Astrocyte of the cerebellum (primary cell): ENCODE measurements at regions not wholly inside any gene's neighbourhood (a gene's known extent, or its start where the extent isn't known, plus 50 kb on each side); places are given as distances from the start of the nearest gene placed in this dataset.

Experiments used
- DNase-seq: peaks from one replicate; pipeline ENCODE4 v3.0.0-alpha.2; 2011; ENCODE audit warnings: low read depth
- H3K4me3 ChIP-seq: 2 replicates; pipeline ENCODE4 v1.5.1; 2011; ENCODE audit warnings: mild to moderate bottlenecking, low read depth, low read length, moderate library complexity
- in situ Hi-C: cut with HindIII; loops from 2 replicates; pipeline ENCODE4 v1.10.0; 2017; ENCODE audit warnings: low sequenced_read_pairs
- TF ChIP-seq, protein P1 (sequence below): IDR thresholded peaks from 2 replicates; pipeline ENCODE4 v1.5.1; 2012; ENCODE audit warnings: low read length, low read depth, moderate library complexity, mild to moderate bottlenecking; ENCODE audit errors: missing control alignments

DNA sequence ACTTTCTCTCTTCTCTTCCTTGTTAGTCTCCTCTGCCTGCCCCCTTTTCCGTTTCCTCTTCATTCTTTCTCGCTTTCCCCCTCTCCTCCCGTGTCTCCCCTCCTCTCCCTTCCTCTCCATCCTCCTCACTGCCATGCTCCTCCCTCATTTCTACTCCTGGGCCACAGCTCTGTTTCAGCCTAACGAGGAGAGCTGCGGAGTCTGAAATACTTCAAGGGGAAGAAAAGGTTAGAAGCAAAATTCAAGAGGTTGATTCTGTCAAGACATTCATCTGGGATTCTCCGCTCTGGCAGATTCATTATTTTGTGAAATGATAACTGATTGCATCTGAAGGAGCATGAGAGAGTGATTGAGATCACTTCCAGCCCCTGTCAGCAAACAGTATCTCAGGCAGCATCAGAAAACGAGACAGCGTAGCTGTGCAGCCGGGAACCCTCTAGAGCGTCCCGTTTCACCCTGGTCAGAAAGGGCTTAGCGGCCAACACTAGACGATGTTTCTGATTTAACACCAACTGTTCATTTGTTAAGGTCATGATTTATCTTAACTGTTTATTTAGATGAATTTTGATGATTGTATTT is 279.3 kb upstream of the B3GAT1 start:
- no peak overlapping the region for H3K4me3 ChIP-seq
- DNase-seq, result no peak
- in situ Hi-C loops, result no loop called here
- TF ChIP-seq, protein P1, sequence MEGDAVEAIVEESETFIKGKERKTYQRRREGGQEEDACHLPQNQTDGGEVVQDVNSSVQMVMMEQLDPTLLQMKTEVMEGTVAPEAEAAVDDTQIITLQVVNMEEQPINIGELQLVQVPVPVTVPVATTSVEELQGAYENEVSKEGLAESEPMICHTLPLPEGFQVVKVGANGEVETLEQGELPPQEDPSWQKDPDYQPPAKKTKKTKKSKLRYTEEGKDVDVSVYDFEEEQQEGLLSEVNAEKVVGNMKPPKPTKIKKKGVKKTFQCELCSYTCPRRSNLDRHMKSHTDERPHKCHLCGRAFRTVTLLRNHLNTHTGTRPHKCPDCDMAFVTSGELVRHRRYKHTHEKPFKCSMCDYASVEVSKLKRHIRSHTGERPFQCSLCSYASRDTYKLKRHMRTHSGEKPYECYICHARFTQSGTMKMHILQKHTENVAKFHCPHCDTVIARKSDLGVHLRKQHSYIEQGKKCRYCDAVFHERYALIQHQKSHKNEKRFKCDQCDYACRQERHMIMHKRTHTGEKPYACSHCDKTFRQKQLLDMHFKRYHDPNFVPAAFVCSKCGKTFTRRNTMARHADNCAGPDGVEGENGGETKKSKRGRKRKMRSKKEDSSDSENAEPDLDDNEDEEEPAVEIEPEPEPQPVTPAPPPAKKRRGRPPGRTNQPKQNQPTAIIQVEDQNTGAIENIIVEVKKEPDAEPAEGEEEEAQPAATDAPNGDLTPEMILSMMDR, result no peak

DNA sequence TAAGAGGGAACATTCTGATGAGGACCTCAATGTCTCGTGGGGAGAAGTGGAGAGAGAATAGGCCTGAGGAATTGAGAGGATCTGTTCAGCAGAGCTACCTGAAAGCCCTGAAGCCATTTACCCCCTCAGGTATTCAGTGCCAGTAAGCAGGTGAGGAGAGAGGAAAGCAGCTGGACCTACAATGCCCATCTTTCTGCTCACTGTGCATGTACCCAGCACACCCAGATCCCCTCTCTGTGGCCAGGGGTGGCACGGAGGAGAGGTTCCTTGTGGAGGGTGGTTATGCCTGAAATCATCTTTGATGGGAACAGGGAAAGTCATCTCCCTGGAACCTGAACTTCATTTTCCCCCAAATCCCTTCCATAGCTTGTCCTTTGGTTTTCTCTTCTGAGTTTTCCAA is 277.8 kb upstream of the B3GAT1 start:
- in situ Hi-C loops, result no loop called here

DNA sequence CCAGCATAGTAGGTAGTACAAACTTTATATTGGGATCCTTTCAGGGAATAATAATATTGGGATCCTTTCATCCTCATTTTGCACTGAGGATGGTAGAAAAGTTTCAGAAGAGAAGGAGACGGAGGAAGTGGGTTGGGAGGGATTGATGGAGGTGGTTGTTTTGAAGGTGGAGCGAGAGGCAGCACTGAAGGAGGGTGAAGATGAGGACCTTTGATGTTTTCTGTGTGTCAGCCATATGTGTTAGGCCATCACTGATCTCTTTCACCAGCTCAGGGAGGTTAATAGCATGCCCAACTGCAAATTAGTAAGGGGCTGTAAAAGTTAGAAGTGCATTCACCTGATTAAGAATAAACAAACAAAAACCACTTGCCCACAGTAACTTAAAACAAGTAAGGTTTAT is 275.5 kb upstream of the B3GAT1 start:
- in situ Hi-C loops, result no loop called here
- TF ChIP-seq, protein P1, result no peak
- H3K4me3 ChIP-seq, result no peak overlapping the region
- no peak for DNase-seq

More for the DNA sequence above, 277.8 kb upstream of the B3GAT1 start:
- no peak for DNase-seq
- TF ChIP-seq, protein P1, result no peak
- no peak overlapping the region for H3K4me3 ChIP-seq

DNA sequence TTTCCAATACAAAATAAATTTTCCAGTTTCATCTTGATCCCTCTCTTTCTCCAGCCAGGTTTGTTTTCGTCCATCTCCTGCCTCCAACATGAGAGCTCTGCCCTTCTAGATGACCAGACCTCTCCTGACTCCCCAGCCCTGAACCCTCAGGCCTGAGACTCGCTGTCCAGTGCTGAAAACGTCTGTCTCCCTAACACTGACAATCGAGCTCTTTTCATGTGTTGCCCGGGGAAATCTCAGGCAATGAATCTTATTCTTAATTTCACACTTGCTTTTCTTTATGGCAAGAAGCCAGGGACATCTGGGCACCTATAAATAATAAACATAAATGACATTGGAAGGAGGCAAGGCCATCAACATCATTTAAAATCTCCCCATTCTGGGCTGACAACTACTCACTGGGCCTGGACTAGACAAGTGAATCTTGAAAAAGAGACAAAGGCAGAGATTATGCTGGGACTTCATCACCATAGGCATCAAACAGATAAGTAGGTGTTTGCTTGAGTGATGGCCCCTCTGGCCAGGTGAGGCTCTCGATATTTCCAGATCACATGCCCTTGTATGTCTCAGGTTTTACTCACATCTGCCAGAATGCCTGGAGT is 274.5 kb upstream of the B3GAT1 start:
- in situ Hi-C loops, result no loop called here
- H3K4me3 ChIP-seq, result no peak overlapping the region
- DNase-seq, result no peak
- TF ChIP-seq, protein P1, result no peak

DNA sequence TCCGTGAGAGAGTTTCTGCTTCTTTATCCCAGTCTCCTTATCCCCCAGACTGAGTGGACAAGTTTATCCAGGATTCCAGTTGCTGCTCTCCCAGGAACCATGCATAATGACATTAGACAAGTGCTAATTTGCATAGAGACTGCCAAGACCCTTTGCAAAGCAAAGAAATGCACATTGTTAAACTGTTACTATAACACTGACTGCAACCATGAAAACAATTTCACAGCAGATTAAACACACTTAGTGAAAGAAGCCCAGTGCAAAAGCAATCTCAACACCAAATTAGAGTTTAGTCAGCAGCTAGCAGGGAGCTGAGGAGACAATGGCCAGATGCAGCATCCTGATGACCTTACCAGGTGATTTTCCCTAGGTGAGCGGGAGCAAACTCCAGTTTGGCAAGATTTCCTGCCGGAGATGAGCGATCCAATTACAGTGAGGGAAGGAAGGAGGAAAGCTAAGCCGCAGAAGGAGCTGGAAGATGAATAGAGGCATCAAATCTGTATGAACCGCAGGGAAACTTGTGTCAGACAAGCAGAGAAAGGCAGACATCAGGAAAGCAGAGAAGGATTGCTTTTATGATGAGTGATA is 273.8 kb upstream of the B3GAT1 start:
- in situ Hi-C loops, result no loop called here
- TF ChIP-seq, protein P1, result no peak
- H3K4me3 ChIP-seq, result no peak overlapping the region
- no peak for DNase-seq

DNA sequence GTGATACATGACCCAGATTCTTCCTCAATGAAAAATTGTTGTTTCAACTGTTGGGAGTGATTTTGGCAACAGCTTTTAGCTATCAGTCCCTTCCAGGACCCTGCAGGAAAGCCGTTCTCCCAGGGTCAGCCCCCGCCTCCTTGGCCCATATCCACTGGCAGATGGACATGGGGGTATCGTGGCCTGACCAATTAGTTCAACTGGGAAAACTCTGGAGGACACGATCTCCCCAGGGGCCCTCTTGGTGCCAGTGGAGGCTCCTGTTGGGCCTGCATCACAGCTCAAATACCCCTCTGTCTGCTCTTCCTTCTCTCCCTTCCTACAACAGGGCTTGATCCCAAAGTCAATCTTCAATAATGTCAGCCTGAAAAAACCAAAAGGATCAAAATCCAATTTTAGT is 272.5 kb upstream of the B3GAT1 start:
- no peak overlapping the region for H3K4me3 ChIP-seq
- no peak for DNase-seq
- in situ Hi-C loops, result no loop called here
- TF ChIP-seq, protein P1, result no peak
